HEK293 (cell line): ENCODE measurements at regions not wholly inside any gene's neighbourhood (a gene's known extent, or its start where the extent isn't known, plus 50 kb on each side); places are given as distances from the start of the nearest gene placed in this dataset.

Experiments used
- CTCF ChIP-seq: fragments of 450-650 bp; formaldehyde crosslinking; IDR thresholded peaks from 2 replicates; pipeline ENCODE4 v1.5.1; 2016; ENCODE audit warnings: missing biosample characterization, missing genetic modification characterization
- EGR2 ChIP-seq: fragments of 450-650 bp; formaldehyde crosslinking; IDR thresholded peaks from 2 replicates; pipeline ENCODE4 v1.5.1; 2016; ENCODE audit warnings: low read depth, missing biosample characterization, missing genetic modification characterization

DNA sequence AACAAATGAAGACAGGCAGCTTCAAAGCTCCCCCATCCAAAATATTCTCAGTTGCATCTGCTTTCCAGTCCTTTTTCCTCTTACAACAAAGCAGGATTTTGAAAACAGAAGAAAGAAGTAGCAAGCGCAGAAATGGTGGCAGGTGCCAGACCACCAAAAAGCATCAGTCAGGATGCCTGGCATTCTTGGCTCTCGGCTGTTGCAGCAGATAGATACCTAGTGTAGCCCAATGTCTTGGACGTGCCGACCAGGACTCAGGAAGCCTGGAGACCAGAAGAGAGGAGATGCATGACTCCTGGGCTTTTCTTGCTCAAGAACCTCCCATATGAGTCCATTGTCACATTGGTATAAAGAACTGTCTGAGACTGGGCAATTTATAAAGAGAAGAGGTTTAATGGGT, 115.2 kb downstream of the RAB18 start:
- no peak for TF ChIP-seq CTCF (tag by site-specific recombination)
- TF ChIP-seq EGR2 (tag by site-specific recombination): no peak
